GM23338 (cell line): ENCODE measurements at regions not wholly inside any gene's neighbourhood (a gene's known extent, or its start where the extent isn't known, plus 50 kb on each side); places are given as distances from the start of the nearest gene placed in this dataset.
"Not testable (repeated sequence)": the region's sequence is repeated elsewhere in the genome, so short reads cannot be mapped to it uniquely, and the experiment has no call there.

Source experiments
- ATAC-seq: fragments of 200-7000 bp; cut with Tn5 transposase; 3 replicates; pipeline ENCODE4 v1.9.1; 2020
- DNase-seq: peaks from one replicate; pipeline ENCODE4 v3.0.0-alpha.2; 2015; ENCODE audit warnings: low spot score
- H2AFZ ChIP-seq: fragments of 200-600 bp; sonication (generic); 2 replicates; pipeline ENCODE4 v1.8.0; 2016; ENCODE audit warnings: antibody characterized with exemption, mild to moderate bottlenecking, moderate library complexity
- H3F3A ChIP-seq: fragments of 200-600 bp; sonication (generic); replicated peaks from 2 replicates; pipeline ENCODE4 v1.8.0; 2017; ENCODE audit warnings: antibody characterized with exemption, mixed run types, low read depth
- H3K27ac ChIP-seq: fragments of 200-600 bp; sonication (generic); 2 replicates; pipeline ENCODE4 v1.6.1; 2016; ENCODE audit warnings: low read depth
- H3K27me3 ChIP-seq: fragments of 200-600 bp; sonication (generic); 2 replicates; pipeline ENCODE4 v1.8.0; 2016; ENCODE audit warnings: mild to moderate bottlenecking, mixed run types, moderate library complexity; ENCODE audit not compliant: insufficient read depth
- H3K36me3 ChIP-seq: fragments of 200-600 bp; sonication (generic); 2 replicates; pipeline ENCODE4 v1.8.0; 2016; ENCODE audit warnings: mild to moderate bottlenecking; ENCODE audit not compliant: insufficient read depth
- H3K4me1 ChIP-seq: fragments of 200-600 bp; sonication (generic); 2 replicates; pipeline ENCODE4 v1.8.0; 2016; ENCODE audit warnings: mild to moderate bottlenecking, moderate library complexity; ENCODE audit not compliant: insufficient read depth
- H3K4me2 ChIP-seq: fragments of 200-600 bp; sonication (generic); 2 replicates; pipeline ENCODE4 v1.7.1; 2017; ENCODE audit warnings: mixed run types
- H3K4me3 ChIP-seq: fragments of 200-600 bp; sonication (generic); 2 replicates; pipeline ENCODE4 v1.6.1; 2016; ENCODE audit warnings: mixed run types
- H3K79me2 ChIP-seq: fragments of 200-600 bp; sonication (generic); replicated peaks from 2 replicates; pipeline ENCODE4 v1.8.0; 2017; ENCODE audit warnings: mild to moderate bottlenecking; ENCODE audit not compliant: insufficient read depth
- H3K9me2 ChIP-seq: fragments of 200-600 bp; sonication (generic); 2 replicates; pipeline ENCODE4 v1.8.0; 2017; ENCODE audit not compliant: insufficient read depth
- H4K20me1 ChIP-seq: fragments of 200-600 bp; sonication (generic); replicated peaks from 2 replicates; pipeline ENCODE4 v1.8.0; 2017; ENCODE audit warnings: mild to moderate bottlenecking; ENCODE audit not compliant: insufficient read depth
- H3K27ac Mint-ChIP-seq: 2 replicates; pipeline ENCODE4 v1.8.0; 2020; ENCODE audit warnings: inconsistent platforms, mild to moderate bottlenecking, moderate library complexity, mixed read lengths
- H3K27me3 Mint-ChIP-seq: 3 replicates; pipeline ENCODE4 v1.8.0; 2022; ENCODE audit warnings: low read depth, mild to moderate bottlenecking, moderate library complexity, mixed read lengths, inconsistent platforms; ENCODE audit not compliant: insufficient read depth, poor library complexity
- H3K36me3 Mint-ChIP-seq: 3 replicates; pipeline ENCODE4 v1.8.0; 2021; ENCODE audit warnings: low read depth, mild to moderate bottlenecking, inconsistent platforms, moderate library complexity, mixed read lengths
- H3K4me1 Mint-ChIP-seq: 3 replicates; pipeline ENCODE4 v1.8.0; 2020; ENCODE audit warnings: mild to moderate bottlenecking, inconsistent platforms, mixed read lengths
- H3K4me3 Mint-ChIP-seq: 3 replicates; pipeline ENCODE4 v1.8.0; 2021; ENCODE audit warnings: moderate library complexity, mild to moderate bottlenecking, inconsistent platforms, mixed read lengths
- H3K9me3 Mint-ChIP-seq: 3 replicates; pipeline ENCODE4 v1.8.0; 2020; ENCODE audit warnings: moderate library complexity, mild to moderate bottlenecking, inconsistent platforms, mixed read lengths
- CREB1 ChIP-seq: fragments of 250-450 bp; sonication (Bioruptor Pico); IDR thresholded peaks from 2 replicates; pipeline ENCODE4 v1.5.0; 2020; ENCODE audit warnings: low read depth, mild to moderate bottlenecking, moderate library complexity
- CTCF ChIP-seq, 2 experiments: fragments of 200-600 bp in 1 of 2; sonication (generic) in 1 of 2; conservative IDR thresholded peaks; 2 replicates each; pipeline versions ENCODE4 v1.5.1 to v1.6.1; 2016 to 2017; ENCODE audit warnings: antibody characterized with exemption in 2 of 2, low read depth in 2 of 2, mild to moderate bottlenecking in 2 of 2, moderate library complexity in 1 of 2
- EZH2phosphoT487 ChIP-seq: fragments of 200-600 bp; sonication (generic); IDR thresholded peaks from one replicate; pipeline ENCODE4 v1.8.1; 2018; ENCODE audit warnings: antibody characterized with exemption; ENCODE audit not compliant: unreplicated experiment
- JUNB ChIP-seq: IDR thresholded peaks from one replicate; pipeline ENCODE4 v1.6.1; 2016; ENCODE audit warnings: antibody characterized with exemption; ENCODE audit not compliant: unreplicated experiment
- NANOG ChIP-seq: IDR thresholded peaks from 2 replicates; pipeline ENCODE4 v1.6.1; 2016; ENCODE audit warnings: antibody characterized with exemption, borderline replicate concordance
- POLR2AphosphoS5 ChIP-seq: IDR thresholded peaks from 2 replicates; pipeline ENCODE4 v1.6.1; 2016; ENCODE audit warnings: antibody characterized with exemption, low read depth
- STAT1 ChIP-seq: IDR thresholded peaks from one replicate; pipeline ENCODE4 v1.6.1; 2016; ENCODE audit warnings: antibody characterized with exemption; ENCODE audit not compliant: unreplicated experiment
- ZNF331 ChIP-seq: fragments of 250-450 bp; sonication (Bioruptor Pico); IDR thresholded peaks from 2 replicates; pipeline ENCODE4 v1.5.0; 2020; ENCODE audit warnings: low read depth, mild to moderate bottlenecking, moderate library complexity
- TF ChIP-seq, protein P1 (sequence below): IDR thresholded peaks from 2 replicates; pipeline ENCODE4 v1.6.1; 2016; ENCODE audit warnings: antibody characterized with exemption
- TF ChIP-seq, protein P2 (sequence below): IDR thresholded peaks from one replicate; pipeline ENCODE4 v1.6.1; 2018; ENCODE audit warnings: antibody characterized with exemption; ENCODE audit not compliant: unreplicated experiment

DNA sequence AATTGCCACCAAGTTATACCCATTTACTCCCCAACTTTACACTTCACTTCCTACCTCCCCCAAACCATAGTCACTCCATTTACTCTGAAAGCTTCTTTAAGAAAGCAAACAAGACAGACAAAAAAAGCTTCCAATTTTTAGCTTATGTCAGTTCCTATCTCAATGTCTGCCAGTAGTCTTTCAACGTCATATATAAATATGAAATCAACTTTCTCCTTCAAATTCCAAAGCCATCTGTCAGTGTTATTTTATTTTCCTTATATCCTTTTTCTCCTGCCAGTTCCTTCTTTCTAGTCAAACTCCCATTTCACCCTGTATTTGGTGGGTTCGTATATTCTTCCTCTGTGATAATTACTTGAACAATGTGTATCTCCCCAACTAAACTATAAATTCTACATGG, 85.8 kb upstream of the CMC1 start:
- H3K4me2 ChIP-seq = no peak overlapping the region

GRCh38 chr3:28156599-28156998, 84.8 kb upstream of the CMC1 start:
- DNase-seq, H3K4me1 ChIP-seq, ATAC-seq, H3K9me3 Mint-ChIP-seq, H3K27me3 ChIP-seq, H4K20me1 ChIP-seq, H3K36me3 ChIP-seq, H3K4me2 ChIP-seq, H2AFZ ChIP-seq, H3K4me3 Mint-ChIP-seq, H3K79me2 ChIP-seq, H3K27ac ChIP-seq, H3K4me1 Mint-ChIP-seq, H3K27ac Mint-ChIP-seq, H3K4me3 ChIP-seq, H3F3A ChIP-seq, H3K36me3 Mint-ChIP-seq, H3K9me2 ChIP-seq, H3K27me3 Mint-ChIP-seq: not testable (repeated sequence)

More for the DNA sequence above, 85.8 kb upstream of the CMC1 start:
- no peak for DNase-seq
- H3K9me3 Mint-ChIP-seq = peaks cover 8% of the 10 kb centered on the region; the same call in 2 of the 3 replicates
- H3K79me2 ChIP-seq = no peaks in the 10 kb centered on the region
- H3K36me3 ChIP-seq = no peaks in the 10 kb centered on the region
- no peak overlapping the region for H3K4me3 ChIP-seq
- no peaks in the 10 kb centered on the region for H3K27me3 Mint-ChIP-seq
- H2AFZ ChIP-seq = no peak overlapping the region
- no peak overlapping the region for H3K4me3 Mint-ChIP-seq
- H3F3A ChIP-seq = no peaks in the 10 kb centered on the region
- no peaks in the 10 kb centered on the region; the same call in 2 of the 3 replicates for H3K36me3 Mint-ChIP-seq
- no peak overlapping the region for H3K27ac Mint-ChIP-seq
- H3K27me3 ChIP-seq = no peaks in the 10 kb centered on the region
- no peak for ATAC-seq
- no peak overlapping the region for H3K27ac ChIP-seq
- TF ChIP-seq POLR2AphosphoS5 = no peak
- no peak for TF ChIP-seq CREB1 (CRISPR knock-in tag)
- TF ChIP-seq EZH2phosphoT487 = no peak
- TF ChIP-seq, protein P1, sequence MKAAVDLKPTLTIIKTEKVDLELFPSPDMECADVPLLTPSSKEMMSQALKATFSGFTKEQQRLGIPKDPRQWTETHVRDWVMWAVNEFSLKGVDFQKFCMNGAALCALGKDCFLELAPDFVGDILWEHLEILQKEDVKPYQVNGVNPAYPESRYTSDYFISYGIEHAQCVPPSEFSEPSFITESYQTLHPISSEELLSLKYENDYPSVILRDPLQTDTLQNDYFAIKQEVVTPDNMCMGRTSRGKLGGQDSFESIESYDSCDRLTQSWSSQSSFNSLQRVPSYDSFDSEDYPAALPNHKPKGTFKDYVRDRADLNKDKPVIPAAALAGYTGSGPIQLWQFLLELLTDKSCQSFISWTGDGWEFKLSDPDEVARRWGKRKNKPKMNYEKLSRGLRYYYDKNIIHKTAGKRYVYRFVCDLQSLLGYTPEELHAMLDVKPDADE = no peak
- TF ChIP-seq ZNF331 (CRISPR knock-in tag) = no peak
- TF ChIP-seq NANOG = no peak
- TF ChIP-seq CTCF (conservative IDR thresholded peaks at IDR 0.05; ENCODE audit: low read depth in 2 of 2) = no peak
- no peak for TF ChIP-seq JUNB
- no peak for TF ChIP-seq STAT1
- TF ChIP-seq, protein P2, sequence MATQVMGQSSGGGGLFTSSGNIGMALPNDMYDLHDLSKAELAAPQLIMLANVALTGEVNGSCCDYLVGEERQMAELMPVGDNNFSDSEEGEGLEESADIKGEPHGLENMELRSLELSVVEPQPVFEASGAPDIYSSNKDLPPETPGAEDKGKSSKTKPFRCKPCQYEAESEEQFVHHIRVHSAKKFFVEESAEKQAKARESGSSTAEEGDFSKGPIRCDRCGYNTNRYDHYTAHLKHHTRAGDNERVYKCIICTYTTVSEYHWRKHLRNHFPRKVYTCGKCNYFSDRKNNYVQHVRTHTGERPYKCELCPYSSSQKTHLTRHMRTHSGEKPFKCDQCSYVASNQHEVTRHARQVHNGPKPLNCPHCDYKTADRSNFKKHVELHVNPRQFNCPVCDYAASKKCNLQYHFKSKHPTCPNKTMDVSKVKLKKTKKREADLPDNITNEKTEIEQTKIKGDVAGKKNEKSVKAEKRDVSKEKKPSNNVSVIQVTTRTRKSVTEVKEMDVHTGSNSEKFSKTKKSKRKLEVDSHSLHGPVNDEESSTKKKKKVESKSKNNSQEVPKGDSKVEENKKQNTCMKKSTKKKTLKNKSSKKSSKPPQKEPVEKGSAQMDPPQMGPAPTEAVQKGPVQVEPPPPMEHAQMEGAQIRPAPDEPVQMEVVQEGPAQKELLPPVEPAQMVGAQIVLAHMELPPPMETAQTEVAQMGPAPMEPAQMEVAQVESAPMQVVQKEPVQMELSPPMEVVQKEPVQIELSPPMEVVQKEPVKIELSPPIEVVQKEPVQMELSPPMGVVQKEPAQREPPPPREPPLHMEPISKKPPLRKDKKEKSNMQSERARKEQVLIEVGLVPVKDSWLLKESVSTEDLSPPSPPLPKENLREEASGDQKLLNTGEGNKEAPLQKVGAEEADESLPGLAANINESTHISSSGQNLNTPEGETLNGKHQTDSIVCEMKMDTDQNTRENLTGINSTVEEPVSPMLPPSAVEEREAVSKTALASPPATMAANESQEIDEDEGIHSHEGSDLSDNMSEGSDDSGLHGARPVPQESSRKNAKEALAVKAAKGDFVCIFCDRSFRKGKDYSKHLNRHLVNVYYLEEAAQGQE = no peak
- H3K4me1 ChIP-seq = no peaks in the 10 kb centered on the region
- no peaks in the 10 kb centered on the region for H4K20me1 ChIP-seq
- H3K9me2 ChIP-seq = 0 out of 2 replicates have a peak, but pooled peaks cover 3% of the 10 kb centered on the region
- no peaks in the 10 kb centered on the region for H3K4me1 Mint-ChIP-seq
